Naive thymus-derived CD4-positive, alpha-beta T cell (primary cell): ENCODE measurements at regions not wholly inside any gene's neighbourhood (a gene's known extent, or its start where the extent isn't known, plus 50 kb on each side); places are given as distances from the start of the nearest gene placed in this dataset.

ENCODE experiments used
- ATAC-seq: fragments of 150-1000 bp; cut with Tn5 transposase; 2 replicates; pipeline ENCODE4 v1.10.0; 2021; ENCODE audit warnings: mild to moderate bottlenecking, moderate library complexity
- CTCF ChIA-PET: fragments of 350-600 bp; sonication (Branson Sonifier 250); formaldehyde crosslinking; loops from one replicate; lab custom pipeline; 2021; ENCODE audit warnings: antibody characterized with exemption; lab: Charles Lee
- POLR2A ChIA-PET: fragments of 350-600 bp; sonication (Branson Sonifier 250); formaldehyde crosslinking; loops from one replicate; lab custom pipeline; 2021; ENCODE audit warnings: antibody characterized with exemption, inconsistent platforms; lab: Charles Lee
- DNase-seq, 9 donors: peaks; one replicate each; pipeline versions ENCODE4 v3.0.0 to v3.0.0-alpha.2; 2020 to 2022; ENCODE audit warnings: mixed read lengths in 1 of 9
- H3K27ac ChIP-seq: one replicate; pipeline ENCODE4 v1.7.0; 2013; ENCODE audit warnings: mild to moderate bottlenecking, low read depth, low read length, moderate library complexity
- H3K27me3 ChIP-seq, 2 donors: one replicate each; pipeline ENCODE4 v1.7.0; 2013; ENCODE audit warnings: low read length in 2 of 2, mild to moderate bottlenecking in 2 of 2, moderate library complexity in 2 of 2; ENCODE audit not compliant: control insufficient read depth in 2 of 2, insufficient read depth in 2 of 2
- H3K36me3 ChIP-seq, 3 experiments: 1 replicate in 2 of 3; 2 replicates in 1 of 3; pipeline ENCODE4 v1.7.0; 2013; ENCODE audit warnings: low read length in 3 of 3, mild to moderate bottlenecking in 3 of 3, moderate library complexity in 1 of 3; ENCODE audit not compliant: insufficient read depth in 3 of 3, control insufficient read depth in 2 of 3
- H3K4me1 ChIP-seq, 2 donors: one replicate each; pipeline ENCODE4 v1.7.0; 2013; ENCODE audit warnings: low read length in 2 of 2, mild to moderate bottlenecking in 2 of 2, moderate library complexity in 1 of 2; ENCODE audit not compliant: control insufficient read depth in 2 of 2, insufficient read depth in 2 of 2
- H3K4me3 ChIP-seq: 2 replicates; pipeline ENCODE4 v1.7.0; 2013; ENCODE audit warnings: mild to moderate bottlenecking, low read length
- H3K9me3 ChIP-seq, 3 experiments: 1 replicate in 2 of 3; 2 replicates in 1 of 3; pipeline ENCODE4 v1.7.0; 2013; ENCODE audit warnings: low read length in 3 of 3; ENCODE audit not compliant: control insufficient read depth in 2 of 3
- H3K27ac Mint-ChIP-seq, 9 donors: one replicate each; pipeline ENCODE4 v1.8.0; 2020 to 2022; ENCODE audit warnings: mixed read lengths in 9 of 9, mild to moderate bottlenecking in 8 of 9, moderate library complexity in 5 of 9, inconsistent platforms in 2 of 9
- H3K27me3 Mint-ChIP-seq, 5 donors: one replicate each; pipeline ENCODE4 v1.8.0; 2021 to 2022; ENCODE audit warnings: mixed read lengths in 5 of 5, mild to moderate bottlenecking in 1 of 5
- H3K36me3 Mint-ChIP-seq, 5 donors: one replicate each; pipeline ENCODE4 v1.8.0; 2020 to 2022; ENCODE audit warnings: mixed read lengths in 5 of 5, mild to moderate bottlenecking in 3 of 5, inconsistent platforms in 1 of 5
- H3K4me1 Mint-ChIP-seq, 7 donors: one replicate each; pipeline ENCODE4 v1.8.0; 2020 to 2022; ENCODE audit warnings: mixed read lengths in 7 of 7, mild to moderate bottlenecking in 3 of 7, inconsistent platforms in 1 of 7
- H3K4me3 Mint-ChIP-seq, 10 donors: one replicate each; pipeline ENCODE4 v1.8.0; 2020 to 2022; ENCODE audit warnings: mild to moderate bottlenecking in 10 of 10, mixed read lengths in 10 of 10, moderate library complexity in 6 of 10, inconsistent platforms in 2 of 10
- H3K9me3 Mint-ChIP-seq, 11 donors: one replicate each; pipeline ENCODE4 v1.8.0; 2020 to 2022; ENCODE audit warnings: mixed read lengths in 11 of 11, mild to moderate bottlenecking in 4 of 11, inconsistent platforms in 1 of 11, moderate library complexity in 1 of 11
- intact Hi-C, 2 donors: fragments of 100-400 bp; cut with micrococcal nuclease; formaldehyde crosslinking; loops; one replicate each; pipeline ENCODE4 v1.15.1; 2023

- Histone ChIP-seq H3K9me3 (no peaks in the 10 kb centered on the region), H3K4me3 (no peak overlapping the region), H3K36me3 (no peaks in the 10 kb centered on the region), H3K27me3 (no peaks in the 10 kb centered on the region), H3K27ac (no peak overlapping the region), H3K4me1 (no peaks in the 10 kb centered on the region)
- CTCF ChIA-PET, result no interaction called here
- POLR2A ChIA-PET, result no interaction called here
- Mint-ChIP-seq H3K9me3 (peaks cover 0 to 12% (median 0%) of the 10 kb centered on the region in 11 donors), H3K27me3 (no peaks in the 10 kb centered on the region), H3K4me1 (no peaks in the 10 kb centered on the region), H3K27ac (no peak overlapping the region), H3K4me3 (no peak overlapping the region), H3K36me3 (no peaks in the 10 kb centered on the region)
- DNase-seq, result no peak
- ATAC-seq, result no peak
- intact Hi-C loops, result no loop called here
Measured at GRCh38 chr12:87378526-87378925, 650.7 kb downstream of the C12orf50 start.

DNA sequence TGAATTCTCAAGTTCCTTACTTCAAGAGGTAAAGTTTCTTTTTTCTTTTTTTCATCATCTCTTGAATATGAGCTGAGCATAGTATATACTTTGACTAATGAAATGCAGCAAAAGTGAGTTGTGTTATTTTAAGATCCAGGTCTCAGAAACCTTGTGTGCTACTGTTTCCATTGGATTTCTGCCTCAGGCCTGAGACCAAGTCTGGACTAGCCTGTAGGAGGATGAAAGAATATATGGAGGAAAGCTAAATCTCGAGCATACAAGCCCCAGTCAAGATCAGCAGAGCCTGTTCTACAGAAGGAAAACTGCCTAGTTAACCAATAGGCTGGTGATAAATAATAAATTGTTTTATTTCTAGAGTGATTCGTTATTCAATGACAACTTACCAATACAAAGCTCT, 652.5 kb downstream of the C12orf50 start:
- ChIA-PET CTCF (no interaction called here), POLR2A (no interaction called here)

DNA sequence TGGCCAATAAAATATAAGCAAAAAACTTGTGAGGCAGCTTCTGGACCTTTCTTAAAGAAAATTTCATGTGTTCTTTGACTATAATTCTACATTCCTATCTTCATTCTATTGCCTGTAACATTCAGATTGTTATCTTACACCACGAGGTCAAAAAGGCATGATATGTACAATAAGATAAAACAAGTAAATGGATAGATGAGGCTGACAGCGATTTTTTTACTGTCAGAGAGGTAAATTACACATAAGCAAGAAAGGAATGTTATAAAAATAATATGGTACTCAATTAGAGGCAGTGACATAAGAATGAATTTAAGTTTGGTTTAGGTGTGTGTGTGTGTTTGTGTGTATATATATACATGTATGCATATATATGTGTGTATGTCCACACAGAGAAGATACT, 660.0 kb downstream of the C12orf50 start:
- Histone ChIP-seq H3K4me1 (no peaks in the 10 kb centered on the region), H3K36me3 (no peaks in the 10 kb centered on the region), H3K4me3 (no peak overlapping the region), H3K27me3 (no peaks in the 10 kb centered on the region), H3K9me3 (no peaks in the 10 kb centered on the region), H3K27ac (no peak overlapping the region)
- H3K4me1 Mint-ChIP-seq, result no peaks in the 10 kb centered on the region
- peaks cover 0 to 21% (median 3%) of the 10 kb centered on the region in 11 donors for H3K9me3 Mint-ChIP-seq
- H3K27me3 Mint-ChIP-seq, result no peaks in the 10 kb centered on the region
- no peak overlapping the region for H3K27ac Mint-ChIP-seq
- CTCF ChIA-PET, result no interaction called here
- POLR2A ChIA-PET, result no interaction called here
- intact Hi-C loops, result no loop called here
- H3K36me3 Mint-ChIP-seq, result no peaks in the 10 kb centered on the region
- no peak for DNase-seq
- no peak overlapping the region for H3K4me3 Mint-ChIP-seq
- no peak for ATAC-seq

More for the DNA sequence above, 652.5 kb downstream of the C12orf50 start:
- Histone ChIP-seq H3K4me1 (no peaks in the 10 kb centered on the region), H3K36me3 (no peaks in the 10 kb centered on the region), H3K27me3 (no peaks in the 10 kb centered on the region), H3K27ac (no peak overlapping the region), H3K9me3 (no peaks in the 10 kb centered on the region), H3K4me3 (no peak overlapping the region)
- ATAC-seq (no peak), DNase-seq (no peak)
- no peaks in the 10 kb centered on the region for H3K27me3 Mint-ChIP-seq
- no peak overlapping the region for H3K4me3 Mint-ChIP-seq
- intact Hi-C loops, result no loop called here
- H3K36me3 Mint-ChIP-seq, result no peaks in the 10 kb centered on the region
- H3K9me3 Mint-ChIP-seq, result peaks cover 0 to 21% (median 3%) of the 10 kb centered on the region in 11 donors
- H3K4me1 Mint-ChIP-seq, result no peaks in the 10 kb centered on the region
- no peak overlapping the region for H3K27ac Mint-ChIP-seq

- H3K27ac ChIP-seq, result no peak overlapping the region
- CTCF ChIA-PET, result no interaction called here
- intact Hi-C loops, result no loop called here
- H3K9me3 ChIP-seq, result no peaks in the 10 kb centered on the region
- Mint-ChIP-seq H3K4me3 (no peak overlapping the region), H3K9me3 (peaks cover 0 to 25% (median 7%) of the 10 kb centered on the region in 11 donors), H3K27ac (no peak overlapping the region), H3K4me1 (no peaks in the 10 kb centered on the region), H3K36me3 (no peaks in the 10 kb centered on the region), H3K27me3 (no peaks in the 10 kb centered on the region)
- ATAC-seq (no peak), DNase-seq (no peak)
- no peaks in the 10 kb centered on the region for H3K4me1 ChIP-seq
- no peaks in the 10 kb centered on the region for H3K27me3 ChIP-seq
- H3K36me3 ChIP-seq, result no peaks in the 10 kb centered on the region
- POLR2A ChIA-PET, result no interaction called here
- no peak overlapping the region for H3K4me3 ChIP-seq
Measured at GRCh38 chr12:87368259-87368658, 660.9 kb downstream of the C12orf50 start.

DNA sequence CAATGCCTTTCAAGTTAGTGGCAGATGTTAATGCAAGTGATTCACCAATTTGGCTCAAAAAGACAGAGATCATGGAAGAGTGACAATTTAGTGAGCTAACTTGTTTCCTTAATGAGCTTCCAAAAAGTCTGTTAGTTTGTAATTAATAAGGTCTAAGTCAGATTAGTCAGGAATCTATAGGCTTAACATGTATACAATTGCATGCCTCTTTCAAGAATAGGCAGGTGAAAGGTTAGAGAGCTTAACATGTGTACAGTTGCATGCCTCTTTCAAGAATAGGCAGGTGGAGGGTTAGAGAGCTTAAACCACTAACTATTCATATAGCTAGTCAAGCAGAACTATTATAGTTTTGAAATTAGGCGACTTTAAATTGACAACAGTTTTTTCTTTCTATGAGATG, 663.8 kb downstream of the C12orf50 start:
- ChIA-PET CTCF (no interaction called here), POLR2A (no interaction called here)
- Histone ChIP-seq H3K4me3 (no peak overlapping the region), H3K27ac (no peak overlapping the region), H3K9me3 (no peaks in the 10 kb centered on the region), H3K4me1 (no peaks in the 10 kb centered on the region), H3K36me3 (no peaks in the 10 kb centered on the region), H3K27me3 (no peaks in the 10 kb centered on the region)
- H3K4me3 Mint-ChIP-seq, result no peak overlapping the region
- peaks cover 5 to 32% (median 14%) of the 10 kb centered on the region in 11 donors for H3K9me3 Mint-ChIP-seq
- no peak for DNase-seq
- no peak for ATAC-seq
- H3K36me3 Mint-ChIP-seq, result peaks cover 0 to 3% (median 0%) of the 10 kb centered on the region in 5 donors
- intact Hi-C loops, result no loop called here
- H3K27me3 Mint-ChIP-seq, result no peaks in the 10 kb centered on the region
- no peak overlapping the region for H3K27ac Mint-ChIP-seq
- H3K4me1 Mint-ChIP-seq, result no peaks in the 10 kb centered on the region

- H3K27ac ChIP-seq, result no peak overlapping the region
- intact Hi-C loops, result no loop called here
- Mint-ChIP-seq H3K4me3 (no peak overlapping the region), H3K9me3 (peaks cover 5 to 37% (median 17%) of the 10 kb centered on the region in 11 donors), H3K27me3 (no peaks in the 10 kb centered on the region), H3K4me1 (no peaks in the 10 kb centered on the region), H3K27ac (no peak overlapping the region), H3K36me3 (peaks cover 0 to 3% (median 0%) of the 10 kb centered on the region in 5 donors)
- no peak for DNase-seq
- POLR2A ChIA-PET, result no interaction called here
- H3K4me1 ChIP-seq, result no peaks in the 10 kb centered on the region
- no peaks in the 10 kb centered on the region for H3K36me3 ChIP-seq
- H3K27me3 ChIP-seq, result no peaks in the 10 kb centered on the region
- no peaks in the 10 kb centered on the region for H3K9me3 ChIP-seq
- no peak overlapping the region for H3K4me3 ChIP-seq
- ATAC-seq, result no peak
- CTCF ChIA-PET, result no interaction called here
Measured at GRCh38 chr12:87363497-87364084, 665.6 kb downstream of the C12orf50 start.

GRCh38 chr12:87349681-87350080, 679.5 kb downstream of the C12orf50 start:
- DNase-seq (no peak), ATAC-seq (no peak)
- POLR2A ChIA-PET, result no interaction called here
- H3K27me3 ChIP-seq, result no peaks in the 10 kb centered on the region
- H3K4me3 Mint-ChIP-seq, result no peak overlapping the region
- H3K4me1 ChIP-seq, result no peaks in the 10 kb centered on the region
- CTCF ChIA-PET, result interaction anchor here (0.7 kb wide), 1 partner anchor 349 kb away, joined by 5 read pairs; no protein-coding TSS in a partner anchor
- no peaks in the 10 kb centered on the region for H3K9me3 ChIP-seq
- H3K36me3 Mint-ChIP-seq, result no peaks in the 10 kb centered on the region
- no peaks in the 10 kb centered on the region for H3K27me3 Mint-ChIP-seq
- intact Hi-C loops, result no loop called here
- H3K36me3 ChIP-seq, result no peaks in the 10 kb centered on the region
- H3K27ac Mint-ChIP-seq, result no peak overlapping the region
- H3K4me3 ChIP-seq, result no peak overlapping the region
- H3K27ac ChIP-seq, result no peak overlapping the region
- H3K9me3 Mint-ChIP-seq, result peaks cover 0 to 17% (median 2%) of the 10 kb centered on the region in 11 donors
- H3K4me1 Mint-ChIP-seq, result no peaks in the 10 kb centered on the region
